Esophagus muscularis mucosa (tissue), 4 donors: ENCODE measurements at regions not wholly inside any gene's neighbourhood (a gene's known extent, or its start where the extent isn't known, plus 50 kb on each side); places are given as distances from the start of the nearest gene placed in this dataset.

Experiments used
- DNase-seq: peaks from one replicate; pipeline ENCODE4 v3.0.0-alpha.2; 2017; ENCODE audit errors: extremely low spot score
- H3K27ac ChIP-seq, 4 donors: fragments of 200-600 bp; sonication (generic); replicated peaks in 1 of 4; 1 replicate in 3 of 4; 2 replicates in 1 of 4; pipeline ENCODE4 v1.5.1; 2016 to 2019; ENCODE audit warnings: mild to moderate bottlenecking in 1 of 4
- H3K27me3 ChIP-seq, 4 donors: fragments of 200-600 bp; sonication (generic); one replicate each; pipeline versions ENCODE4 v1.5.1 to v1.6.0; 2016 to 2019
- H3K36me3 ChIP-seq, 4 donors: fragments of 200-600 bp; sonication (generic); one replicate each; pipeline ENCODE4 v1.5.1; 2016 to 2019
- H3K4me1 ChIP-seq, 4 donors: fragments of 200-600 bp; sonication (generic); one replicate each; pipeline ENCODE4 v1.5.1; 2016 to 2019
- H3K4me3 ChIP-seq, 4 donors: fragments of 200-600 bp; sonication (generic); 1 replicate in 2 of 4; 2 replicates in 2 of 4; pipeline ENCODE4 v1.5.1; 2016 to 2019; ENCODE audit warnings: mild to moderate bottlenecking in 4 of 4, moderate library complexity in 1 of 4
- H3K9me3 ChIP-seq, 4 donors: fragments of 200-600 bp; sonication (generic); 1 replicate in 3 of 4; 2 replicates in 1 of 4; pipeline ENCODE4 v1.5.1; 2016 to 2019
- EP300 ChIP-seq: sonication (generic); formaldehyde crosslinking; IDR thresholded peaks from one replicate; pipeline ENCODE4 v1.6.1; 2017; ENCODE audit warnings: antibody characterized with exemption
- POLR2A ChIP-seq: fragments of 450-650 bp; IDR thresholded peaks from one replicate; pipeline ENCODE4 v1.6.1; 2017; ENCODE audit warnings: antibody characterized with exemption, moderate library complexity, mild to moderate bottlenecking, low read depth
- POLR2AphosphoS5 ChIP-seq, 2 donors: sonication (generic); formaldehyde crosslinking; IDR thresholded peaks; one replicate each; pipeline ENCODE4 v1.6.1; 2017; ENCODE audit warnings: antibody characterized with exemption in 2 of 2
- WGBS: methylation state at CpG from one replicate; pipeline ENCODE4 v1.1.5; 2018; 5-methylcytosine and 5-hydroxymethylcytosine counted together
- intact Hi-C: fragments of 100-400 bp; cut with DNase I; formaldehyde crosslinking; loops from one replicate; pipeline ENCODE4 v1.15.1; 2023
- TF ChIP-seq, protein P1 (sequence below), 3 experiments: fragments of 200-600 bp in 2 of 3; fragments of 450-650 bp in 1 of 3; sonication (generic) in 2 of 3; IDR thresholded peaks; one replicate each; pipeline ENCODE4 v1.5.1; 2017 to 2019; ENCODE audit warnings: antibody characterized with exemption in 3 of 3, mild to moderate bottlenecking in 2 of 3, moderate library complexity in 1 of 3

DNA sequence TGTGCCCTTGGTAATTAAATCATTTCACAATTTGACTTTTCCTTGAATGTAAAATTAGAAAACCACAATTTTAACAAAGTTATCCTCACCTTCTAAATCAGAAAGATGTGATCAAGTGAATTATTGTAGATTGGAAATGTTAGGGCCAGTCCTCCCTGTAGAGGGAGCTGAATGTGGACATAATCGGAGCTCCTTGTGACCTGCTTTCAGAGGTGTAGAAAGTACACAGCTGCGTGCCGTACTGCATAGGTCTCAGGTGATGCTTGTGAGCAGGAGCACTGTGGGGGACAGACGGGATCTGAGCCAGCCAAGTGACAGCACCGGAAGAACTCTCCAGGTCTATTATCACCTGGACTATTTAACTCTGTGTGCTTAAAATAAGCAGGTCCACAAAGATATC, 338.0 kb downstream of the AASDHPPT start:
- WGBS = 88% methylated on average over 5 of the region's 5 CpGs
- H3K27me3 ChIP-seq = no peaks in the 10 kb centered on the region

DNA sequence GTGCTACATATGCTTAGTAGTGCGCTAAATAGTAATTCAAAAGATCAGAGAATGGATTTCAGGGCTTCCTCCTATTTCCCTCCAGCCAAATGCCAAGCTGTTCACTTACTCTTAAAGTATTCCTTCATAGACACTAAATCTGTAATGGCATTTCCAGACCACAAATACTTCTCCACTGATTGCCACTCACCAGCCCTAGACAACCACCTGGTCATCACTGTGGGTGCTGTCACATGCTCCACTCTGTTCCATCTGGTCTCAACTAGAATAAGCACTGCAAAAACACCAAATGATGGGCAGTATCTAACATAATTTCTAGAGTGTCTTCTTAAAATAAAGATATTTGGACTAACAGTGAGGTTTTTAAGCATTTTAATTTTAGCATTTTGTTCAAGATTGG, 341.3 kb downstream of the AASDHPPT start:
- 100% methylated on average over 1 of the region's 1 CpG for whole genome bisulfite sequencing
- H3K4me3 ChIP-seq = no peak overlapping the region
- no peaks in the 10 kb centered on the region for H3K36me3 ChIP-seq
- TF ChIP-seq, protein P1, sequence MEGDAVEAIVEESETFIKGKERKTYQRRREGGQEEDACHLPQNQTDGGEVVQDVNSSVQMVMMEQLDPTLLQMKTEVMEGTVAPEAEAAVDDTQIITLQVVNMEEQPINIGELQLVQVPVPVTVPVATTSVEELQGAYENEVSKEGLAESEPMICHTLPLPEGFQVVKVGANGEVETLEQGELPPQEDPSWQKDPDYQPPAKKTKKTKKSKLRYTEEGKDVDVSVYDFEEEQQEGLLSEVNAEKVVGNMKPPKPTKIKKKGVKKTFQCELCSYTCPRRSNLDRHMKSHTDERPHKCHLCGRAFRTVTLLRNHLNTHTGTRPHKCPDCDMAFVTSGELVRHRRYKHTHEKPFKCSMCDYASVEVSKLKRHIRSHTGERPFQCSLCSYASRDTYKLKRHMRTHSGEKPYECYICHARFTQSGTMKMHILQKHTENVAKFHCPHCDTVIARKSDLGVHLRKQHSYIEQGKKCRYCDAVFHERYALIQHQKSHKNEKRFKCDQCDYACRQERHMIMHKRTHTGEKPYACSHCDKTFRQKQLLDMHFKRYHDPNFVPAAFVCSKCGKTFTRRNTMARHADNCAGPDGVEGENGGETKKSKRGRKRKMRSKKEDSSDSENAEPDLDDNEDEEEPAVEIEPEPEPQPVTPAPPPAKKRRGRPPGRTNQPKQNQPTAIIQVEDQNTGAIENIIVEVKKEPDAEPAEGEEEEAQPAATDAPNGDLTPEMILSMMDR (IDR thresholded peaks at IDR 0.05) = no peak
- TF ChIP-seq POLR2AphosphoS5 (IDR thresholded peaks at IDR 0.05) (no peak), POLR2A (no peak), EP300 (no peak)
- no peak overlapping the region for H3K27ac ChIP-seq
- DNase-seq = no peak
- no peaks in the 10 kb centered on the region for H3K4me1 ChIP-seq
- H3K27me3 ChIP-seq = no peaks in the 10 kb centered on the region
- intact Hi-C loops = no loop called here
- H3K9me3 ChIP-seq = no peaks in the 10 kb centered on the region

More for the DNA sequence above, 338.0 kb downstream of the AASDHPPT start:
- no peak for TF ChIP-seq POLR2AphosphoS5 (IDR thresholded peaks at IDR 0.05)
- no peak for TF ChIP-seq POLR2A
- H3K4me3 ChIP-seq = no peak overlapping the region
- no peak overlapping the region for H3K27ac ChIP-seq
- intact Hi-C loops = no loop called here
- no peaks in the 10 kb centered on the region for H3K36me3 ChIP-seq
- H3K9me3 ChIP-seq = no peaks in the 10 kb centered on the region
- no peak for DNase-seq
- H3K4me1 ChIP-seq = no peaks in the 10 kb centered on the region

DNA sequence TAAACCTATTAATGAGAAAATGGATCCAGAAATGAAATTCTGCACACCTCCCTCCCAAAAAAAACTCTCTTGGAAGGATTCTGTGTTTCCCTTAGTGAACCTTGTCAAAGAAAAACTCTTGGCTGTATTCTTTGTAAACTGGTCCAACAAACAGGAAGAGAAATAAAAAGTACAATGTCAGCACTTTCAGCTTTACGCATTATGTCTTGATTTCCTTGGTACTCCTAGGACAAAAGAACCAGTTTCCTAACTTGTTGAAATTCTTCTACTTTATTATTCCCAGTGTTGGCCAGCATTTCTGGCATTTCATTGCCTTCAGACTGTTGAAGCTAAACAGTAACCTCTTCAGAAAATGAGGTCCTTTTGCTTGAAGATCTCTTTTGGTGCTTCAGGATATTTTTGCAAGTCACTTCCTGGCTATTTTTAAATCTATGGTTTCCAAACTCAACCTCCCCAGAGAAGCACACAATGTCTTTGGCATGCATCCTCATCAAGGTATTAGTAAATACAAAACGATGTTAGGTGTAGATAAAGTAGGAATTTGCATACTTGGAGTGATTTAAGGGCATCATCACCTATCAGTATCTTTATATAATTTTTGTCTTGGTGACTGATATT, 342.7 kb downstream of the AASDHPPT start:
- no peak for DNase-seq
- Histone ChIP-seq H3K27ac (no peak overlapping the region), H3K4me1 (no peaks in the 10 kb centered on the region), H3K27me3 (no peaks in the 10 kb centered on the region), H3K9me3 (no peaks in the 10 kb centered on the region), H3K4me3 (no peak overlapping the region), H3K36me3 (no peaks in the 10 kb centered on the region)
- no peak for TF ChIP-seq EP300
- TF ChIP-seq, protein P1 (IDR thresholded peaks at IDR 0.05) = no peak
- 67% methylated on average over 2 of the region's 2 CpGs for WGBS
- intact Hi-C loops = no loop called here

DNA sequence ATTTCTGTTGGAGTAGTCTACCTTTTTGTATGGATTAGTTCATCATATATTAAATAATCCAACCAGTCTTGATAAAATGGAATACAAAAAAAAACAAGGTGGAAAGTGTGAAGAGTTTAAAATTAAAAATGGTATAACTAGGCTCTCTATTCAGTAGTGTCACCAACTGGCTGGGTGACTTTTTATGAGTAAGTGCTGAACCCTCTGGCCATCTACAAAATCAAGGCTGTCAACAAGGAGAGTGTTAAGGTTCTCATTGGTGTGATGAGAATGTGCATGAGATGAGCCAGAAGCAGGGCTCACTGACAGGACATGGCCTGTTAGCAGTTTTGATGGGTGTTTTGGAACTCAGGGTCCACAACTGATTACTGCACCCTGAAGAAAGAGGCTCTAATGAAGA, 343.2 kb downstream of the AASDHPPT start:
- Histone ChIP-seq H3K36me3 (no peaks in the 10 kb centered on the region), H3K27me3 (no peaks in the 10 kb centered on the region), H3K4me3 (no peak overlapping the region), H3K27ac (no peak overlapping the region), H3K9me3 (no peaks in the 10 kb centered on the region), H3K4me1 (no peaks in the 10 kb centered on the region)
- DNase-seq = no peak
- TF ChIP-seq, protein P1 (IDR thresholded peaks at IDR 0.05) = no peak
- TF ChIP-seq EP300 = no peak
- intact Hi-C loops = no loop called here

DNA sequence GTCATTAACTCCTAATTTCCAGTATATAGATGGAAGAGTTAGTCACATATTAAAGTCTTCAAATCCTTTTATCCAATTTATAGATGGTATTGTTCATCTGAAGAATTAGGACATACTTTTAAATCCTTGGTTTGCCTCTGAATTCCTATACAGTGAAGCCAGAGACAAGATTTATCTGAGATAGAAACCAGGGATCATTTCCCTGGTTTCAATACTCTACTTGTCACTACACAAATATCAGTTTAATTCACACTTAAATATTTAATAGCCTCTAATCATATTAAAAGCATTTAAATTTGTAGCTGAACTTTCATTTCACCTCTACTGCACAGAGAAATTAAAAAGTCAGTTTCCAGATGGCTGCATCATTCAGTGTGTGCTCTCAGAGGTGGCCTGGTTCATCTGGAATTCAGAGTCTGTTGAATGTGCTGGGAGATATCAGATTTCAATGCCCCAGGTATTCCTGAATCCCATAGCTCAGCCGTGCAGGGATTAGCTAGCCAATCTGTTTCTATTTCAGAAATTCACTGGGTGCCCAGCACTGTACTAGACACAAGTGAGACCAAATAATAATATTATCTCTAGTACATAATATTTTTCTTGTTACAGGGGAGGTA, 344.3 kb downstream of the AASDHPPT start:
- Histone ChIP-seq H3K27me3 (no peaks in the 10 kb centered on the region), H3K9me3 (no peaks in the 10 kb centered on the region), H3K36me3 (no peaks in the 10 kb centered on the region), H3K4me1 (no peaks in the 10 kb centered on the region), H3K4me3 (no peak overlapping the region), H3K27ac (no peak overlapping the region)
- WGBS = 42% methylated on average over 1 of the region's 1 CpG
- no peak for DNase-seq
- intact Hi-C loops = no loop called here
- TF ChIP-seq POLR2AphosphoS5 (IDR thresholded peaks at IDR 0.05) = no peak
- no peak for TF ChIP-seq EP300
- no peak for TF ChIP-seq POLR2A
- TF ChIP-seq, protein P1 (IDR thresholded peaks at IDR 0.05) = no peak
